SK-N-MC (cell line): ENCODE measurements at regions not wholly inside any gene's neighbourhood (a gene's known extent, or its start where the extent isn't known, plus 50 kb on each side); places are given as distances from the start of the nearest gene placed in this dataset.

ENCODE experiments used
- EZH2 ChIP-seq: fragments of 200-600 bp; sonication (generic); IDR thresholded peaks from one replicate; pipeline ENCODE4 v1.6.1; 2017; ENCODE audit warnings: antibody characterized with exemption
- FOXP2 ChIP-seq: optimal IDR thresholded peaks from 2 replicates; pipeline ENCODE3; 2011; ENCODE audit warnings: mild to moderate bottlenecking, moderate library complexity; ENCODE audit not compliant: insufficient read depth; ENCODE audit errors: extremely low read length, control extremely low read depth
- POLR2AphosphoS5 ChIP-seq: IDR thresholded peaks from 2 replicates; pipeline ENCODE4 v1.6.1; 2012; ENCODE audit warnings: mild to moderate bottlenecking, low read depth, low read length, borderline replicate concordance

DNA sequence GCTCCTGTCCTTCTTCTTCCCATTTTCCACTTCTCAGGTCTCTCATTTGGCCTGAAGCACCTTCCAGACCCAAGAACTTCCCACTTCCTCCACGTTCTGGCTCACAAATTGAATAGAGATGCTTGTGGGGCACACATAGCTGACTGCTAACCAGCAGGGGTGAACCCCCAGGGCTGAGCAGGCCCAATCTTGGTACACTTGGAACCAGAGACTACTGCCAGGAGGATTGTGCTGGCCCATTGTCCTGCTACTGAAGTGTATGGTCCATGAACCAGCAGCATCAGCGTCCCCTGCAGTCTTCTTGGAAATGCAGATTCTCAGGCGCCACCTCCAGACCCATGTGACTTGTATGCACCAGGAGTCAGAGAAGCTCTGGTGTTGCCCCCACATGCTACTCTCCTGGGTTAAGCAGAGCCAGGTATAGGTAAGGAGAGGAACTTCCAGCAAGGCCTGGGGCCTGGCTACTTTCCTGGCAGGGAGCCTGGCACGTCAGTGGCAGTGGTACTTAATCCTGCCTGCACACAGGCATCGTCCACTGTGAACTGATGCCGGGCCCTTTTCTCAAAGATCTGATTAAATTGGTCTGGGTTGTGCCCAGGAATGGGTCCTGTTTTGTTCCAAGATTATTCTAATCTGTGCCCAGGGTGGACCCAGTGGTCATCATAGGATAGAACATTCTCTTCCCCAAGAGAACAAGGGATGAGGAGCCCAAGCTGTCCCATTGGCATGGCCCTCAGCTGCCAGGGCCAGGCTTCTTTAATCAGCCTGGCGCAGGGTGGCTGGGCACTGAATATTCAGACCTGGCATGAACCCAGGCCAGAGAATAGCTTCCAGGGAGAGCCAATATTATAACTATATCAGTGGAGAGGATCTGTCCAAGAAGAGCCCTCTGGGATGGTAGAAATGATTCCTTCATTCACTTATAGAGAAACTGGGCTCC, 248.7 kb downstream of the SOX11 start:
- TF ChIP-seq EZH2 (no peak), POLR2AphosphoS5 (no peak), FOXP2 (no peak)
